Calu3 (cell line): ENCODE measurements at regions not wholly inside any gene's neighbourhood (a gene's known extent, or its start where the extent isn't known, plus 50 kb on each side); places are given as distances from the start of the nearest gene placed in this dataset.
"Not testable (repeated sequence)": the region's sequence is repeated elsewhere in the genome, so short reads cannot be mapped to it uniquely, and the experiment has no call there.

Source experiments
- BruUV-seq: library from RNA; stranded (reverse); fragments of 400-500 nt; replicated peaks from 2 replicates; lab custom pipeline; 2021; lab: Mats Ljungman, UMichigan
- CTCF ChIA-PET: fragments of 300-600 bp; sonication (Branson Sonifier 250); formaldehyde crosslinking; loops from one replicate; lab custom pipeline; 2022; ENCODE audit warnings: antibody characterized with exemption; lab: Charles Lee
- DNase-seq: peaks from one replicate; pipeline ENCODE4 v3.0.0; 2022
- H3K27ac Mint-ChIP-seq: one replicate; pipeline ENCODE4 v1.8.0; 2022; ENCODE audit warnings: mixed read lengths; ENCODE audit not compliant: unreplicated experiment
- H3K27me3 Mint-ChIP-seq: one replicate; pipeline ENCODE4 v1.8.0; 2022; ENCODE audit warnings: mixed read lengths; ENCODE audit not compliant: unreplicated experiment
- H3K36me3 Mint-ChIP-seq: one replicate; pipeline ENCODE4 v1.8.0; 2022; ENCODE audit warnings: mild to moderate bottlenecking, moderate library complexity, mixed read lengths; ENCODE audit not compliant: insufficient read depth, unreplicated experiment
- H3K4me1 Mint-ChIP-seq: one replicate; pipeline ENCODE4 v1.8.0; 2022; ENCODE audit warnings: mild to moderate bottlenecking, low read depth, mixed read lengths; ENCODE audit not compliant: unreplicated experiment
- H3K4me3 Mint-ChIP-seq: one replicate; pipeline ENCODE4 v1.8.0; 2022; ENCODE audit warnings: mild to moderate bottlenecking, low read depth, moderate library complexity, mixed read lengths; ENCODE audit not compliant: unreplicated experiment
- H3K9me3 Mint-ChIP-seq: one replicate; pipeline ENCODE4 v1.8.0; 2022; ENCODE audit warnings: low read depth, mixed read lengths; ENCODE audit not compliant: unreplicated experiment
- intact Hi-C: fragments of 100-400 bp; cut with micrococcal nuclease; formaldehyde crosslinking; loops from one replicate; pipeline ENCODE4 v1.10.0; 2022; ENCODE audit not compliant: unreplicated experiment
- TF ChIP-seq, protein P1 (sequence below): fragments of 200-600 bp; IDR thresholded peaks from one replicate; pipeline ENCODE4 v1.8.0; 2022; ENCODE audit warnings: antibody characterized with exemption; ENCODE audit not compliant: unreplicated experiment

DNA sequence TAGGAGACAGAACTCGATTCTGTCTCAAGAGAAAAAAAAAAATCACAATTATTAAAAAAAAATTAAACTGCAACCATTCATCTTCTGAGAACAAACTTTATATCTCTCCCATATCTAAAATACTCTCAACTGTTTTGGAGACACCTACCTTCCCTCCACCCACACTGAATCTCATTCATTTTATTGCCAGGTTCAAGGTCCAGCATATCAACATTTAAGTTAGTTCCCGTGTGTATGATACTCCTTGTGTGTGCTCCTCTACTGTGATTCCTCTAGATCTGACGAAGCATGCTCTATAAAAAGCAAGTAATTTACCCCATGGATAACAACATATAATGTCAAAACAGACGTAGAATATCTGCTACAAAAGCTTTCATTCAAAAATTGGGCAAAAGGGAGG lies 351.8 kb upstream of the SORCS1 start:
- BruUV-seq: no TSS peak
- Mint-ChIP-seq H3K36me3 (no peaks in the 10 kb centered on the region), H3K27ac (no peak overlapping the region), H3K4me3 (no peak overlapping the region), H3K27me3 (no peaks in the 10 kb centered on the region), H3K9me3 (peaks cover 4% of the 10 kb centered on the region), H3K4me1 (no peaks in the 10 kb centered on the region)
- CTCF ChIA-PET: no interaction called here
- TF ChIP-seq, protein P1, sequence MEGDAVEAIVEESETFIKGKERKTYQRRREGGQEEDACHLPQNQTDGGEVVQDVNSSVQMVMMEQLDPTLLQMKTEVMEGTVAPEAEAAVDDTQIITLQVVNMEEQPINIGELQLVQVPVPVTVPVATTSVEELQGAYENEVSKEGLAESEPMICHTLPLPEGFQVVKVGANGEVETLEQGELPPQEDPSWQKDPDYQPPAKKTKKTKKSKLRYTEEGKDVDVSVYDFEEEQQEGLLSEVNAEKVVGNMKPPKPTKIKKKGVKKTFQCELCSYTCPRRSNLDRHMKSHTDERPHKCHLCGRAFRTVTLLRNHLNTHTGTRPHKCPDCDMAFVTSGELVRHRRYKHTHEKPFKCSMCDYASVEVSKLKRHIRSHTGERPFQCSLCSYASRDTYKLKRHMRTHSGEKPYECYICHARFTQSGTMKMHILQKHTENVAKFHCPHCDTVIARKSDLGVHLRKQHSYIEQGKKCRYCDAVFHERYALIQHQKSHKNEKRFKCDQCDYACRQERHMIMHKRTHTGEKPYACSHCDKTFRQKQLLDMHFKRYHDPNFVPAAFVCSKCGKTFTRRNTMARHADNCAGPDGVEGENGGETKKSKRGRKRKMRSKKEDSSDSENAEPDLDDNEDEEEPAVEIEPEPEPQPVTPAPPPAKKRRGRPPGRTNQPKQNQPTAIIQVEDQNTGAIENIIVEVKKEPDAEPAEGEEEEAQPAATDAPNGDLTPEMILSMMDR: no peak
- intact Hi-C loops: no loop called here
- no peak for DNase-seq

DNA sequence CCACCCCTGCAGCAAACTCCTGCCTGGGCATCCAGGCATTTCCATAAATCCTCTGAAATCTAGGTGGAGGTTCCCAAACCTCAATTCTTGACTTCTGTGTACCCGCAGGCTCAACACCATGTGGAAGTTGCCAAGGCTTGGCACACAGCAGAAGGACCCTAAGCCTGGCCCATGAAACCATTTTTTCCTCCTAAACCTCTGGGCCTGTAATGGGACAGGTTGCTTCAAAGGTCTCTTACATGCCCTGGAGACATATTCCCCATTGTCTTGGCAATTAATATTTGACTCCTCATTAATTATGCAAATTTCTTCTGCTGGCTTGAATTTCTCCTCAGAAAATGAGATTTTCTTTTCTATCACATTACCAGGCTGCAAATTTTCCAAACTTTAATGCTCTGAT lies 339.5 kb upstream of the SORCS1 start:
- peaks cover 13% of the 10 kb centered on the region for H3K9me3 Mint-ChIP-seq
- H3K4me1 Mint-ChIP-seq, CTCF ChIA-PET, DNase-seq, BruUV-seq, H3K36me3 Mint-ChIP-seq, H3K27ac Mint-ChIP-seq, H3K27me3 Mint-ChIP-seq, H3K4me3 Mint-ChIP-seq, intact Hi-C loops: not testable (repeated sequence)

DNA sequence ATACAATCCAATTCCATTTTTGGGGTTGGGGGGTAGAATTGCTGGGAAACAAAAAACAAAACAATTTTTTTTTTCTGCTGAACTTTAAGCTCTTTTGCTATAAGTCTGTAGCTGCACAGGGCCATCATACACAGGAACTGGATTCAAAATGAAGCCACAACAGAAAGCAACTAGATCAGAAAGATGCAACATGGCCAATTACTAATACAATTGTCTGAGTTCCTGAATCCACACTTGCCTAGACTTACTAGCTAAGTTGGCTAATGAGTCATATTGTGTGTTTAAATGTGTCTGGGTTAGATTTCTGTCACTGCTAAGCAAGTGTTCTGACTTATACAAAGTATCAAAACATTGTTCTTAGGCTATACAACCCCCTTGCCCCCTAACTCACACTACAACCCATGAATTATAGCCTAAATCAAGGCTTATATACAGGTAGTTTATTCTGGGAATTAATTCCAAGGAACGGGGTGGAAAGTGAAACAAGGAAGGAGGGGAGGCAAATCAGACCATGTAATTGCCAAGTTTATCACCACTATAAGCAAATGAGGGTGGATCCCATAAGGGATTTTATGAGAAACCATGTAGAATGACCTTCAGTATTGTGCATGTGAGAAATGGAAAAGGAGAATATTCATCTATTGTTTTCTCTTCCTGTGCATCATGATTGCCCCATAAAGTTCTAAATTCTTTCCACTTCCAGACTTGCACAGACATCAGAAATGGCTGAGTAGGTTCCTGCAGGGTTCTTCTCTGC lies 337.9 kb upstream of the SORCS1 start:
- CTCF ChIA-PET: no interaction called here
- Mint-ChIP-seq H3K4me3 (no peak overlapping the region), H3K9me3 (peaks cover 13% of the 10 kb centered on the region), H3K27me3 (no peaks in the 10 kb centered on the region), H3K36me3 (no peaks in the 10 kb centered on the region), H3K27ac (no peak overlapping the region), H3K4me1 (no peaks in the 10 kb centered on the region)
- TF ChIP-seq, protein P1: no peak
- BruUV-seq: no TSS peak
- intact Hi-C loops: no loop called here
- DNase-seq: no peak

DNA sequence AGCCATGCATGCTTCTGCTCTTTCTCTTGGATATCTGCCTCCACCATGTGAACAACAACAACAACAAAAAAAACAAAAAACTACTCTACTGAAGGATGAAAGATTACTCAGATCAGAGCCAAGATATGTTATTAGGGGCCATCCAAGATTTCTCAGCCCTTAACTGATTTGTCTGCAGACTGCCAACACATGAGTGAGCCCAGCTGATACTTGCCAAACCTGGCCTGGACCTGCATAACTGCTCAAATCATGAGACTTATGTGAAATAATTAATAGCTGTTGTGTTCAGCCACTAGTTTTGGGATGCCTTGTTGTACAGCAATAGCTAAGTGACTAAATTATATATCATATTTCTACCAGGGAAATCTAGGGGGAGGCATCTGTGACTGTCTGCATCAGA lies 334.5 kb upstream of the SORCS1 start:
- BruUV-seq: no TSS peak
- Mint-ChIP-seq H3K27ac (no peak overlapping the region), H3K9me3 (peaks cover 10% of the 10 kb centered on the region), H3K4me3 (no peak overlapping the region), H3K36me3 (no peaks in the 10 kb centered on the region), H3K4me1 (no peaks in the 10 kb centered on the region), H3K27me3 (no peaks in the 10 kb centered on the region)
- intact Hi-C loops: no loop called here
- CTCF ChIA-PET: no interaction called here
- TF ChIP-seq, protein P1: no peak
- no peak for DNase-seq

DNA sequence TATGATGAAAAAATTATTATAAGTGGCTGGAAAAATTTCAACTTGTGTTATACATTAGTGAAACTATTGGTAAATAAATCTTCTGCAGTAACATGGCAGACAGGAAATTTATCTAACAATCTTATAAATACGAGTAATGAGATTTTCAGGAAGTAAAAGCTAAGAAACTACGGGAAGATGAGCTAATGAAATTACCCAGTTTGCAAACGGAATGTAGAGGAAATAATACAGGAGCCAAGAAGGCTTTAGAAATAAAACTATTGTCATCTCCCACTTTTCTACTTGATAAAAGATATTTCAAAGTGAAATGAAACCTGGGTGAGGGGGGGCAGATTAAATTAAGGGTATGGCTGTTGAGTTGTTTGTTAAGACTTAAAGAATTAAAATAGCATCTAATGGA lies 332.5 kb upstream of the SORCS1 start:
- Mint-ChIP-seq H3K36me3 (no peaks in the 10 kb centered on the region), H3K4me1 (no peaks in the 10 kb centered on the region), H3K27me3 (no peaks in the 10 kb centered on the region), H3K9me3 (peaks cover 8% of the 10 kb centered on the region), H3K27ac (no peak overlapping the region), H3K4me3 (no peak overlapping the region)
- no TSS peak for BruUV-seq
- TF ChIP-seq, protein P1: no peak
- DNase-seq: no peak
- CTCF ChIA-PET: no interaction called here
- intact Hi-C loops: no loop called here
